Esophagus squamous epithelium (tissue), 4 donors: ENCODE measurements at regions not wholly inside any gene's neighbourhood (a gene's known extent, or its start where the extent isn't known, plus 50 kb on each side); places are given as distances from the start of the nearest gene placed in this dataset.

Experiments used
- CTCF ChIP-seq, 6 experiments: fragments of 450-650 bp in 4 of 6; fragments of 200-600 bp in 2 of 6; sonication (generic) in 2 of 6; IDR thresholded peaks; one replicate each; pipeline ENCODE4 v1.5.1; 2016 to 2019; ENCODE audit warnings: antibody characterized with exemption in 6 of 6, mild to moderate bottlenecking in 4 of 6, moderate library complexity in 4 of 6
- POLR2A ChIP-seq, 4 donors: fragments of 450-650 bp; IDR thresholded peaks; one replicate each; pipeline ENCODE4 v1.6.1; 2017; ENCODE audit warnings: antibody characterized with exemption in 4 of 4, mild to moderate bottlenecking in 4 of 4, moderate library complexity in 3 of 4

DNA sequence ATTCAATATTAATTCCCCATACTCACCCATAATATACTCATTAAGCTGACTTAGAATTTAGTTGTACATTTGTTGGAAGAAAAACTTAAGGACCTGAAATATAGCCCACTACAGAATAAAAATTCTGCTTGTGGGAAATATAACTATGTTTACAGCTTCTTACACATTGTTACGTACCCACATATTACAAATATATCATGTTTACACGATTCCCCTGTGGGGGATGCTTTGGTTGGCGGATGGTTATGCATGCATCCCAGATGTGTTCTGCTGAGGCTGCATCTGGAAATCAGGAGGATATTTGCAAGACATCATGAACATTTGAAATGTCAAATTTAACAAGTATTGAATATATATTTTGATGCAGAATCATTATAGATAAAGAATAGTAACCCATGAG is 79.5 kb upstream of the KL start:
- TF ChIP-seq CTCF (IDR thresholded peaks at IDR 0.05) (no peak), POLR2A (IDR thresholded peaks at IDR 0.05) (no peak)
